HepG2 (cell line): ENCODE measurements at regions not wholly inside any gene's neighbourhood (a gene's known extent, or its start where the extent isn't known, plus 50 kb on each side); places are given as distances from the start of the nearest gene placed in this dataset.

Experiments used
- SNAPC4 ChIP-seq: sonication (generic); formaldehyde crosslinking; IDR thresholded peaks from 2 replicates; pipeline ENCODE4 v1.4.0; 2020; ENCODE audit warnings: mild to moderate bottlenecking, missing genetic modification reagents
- ZNF460 ChIP-seq: sonication (generic); formaldehyde crosslinking; IDR thresholded peaks from 2 replicates; pipeline ENCODE4 v1.5.1; 2020; ENCODE audit warnings: missing genetic modification reagents, mild to moderate bottlenecking, borderline replicate concordance

- TF ChIP-seq SNAPC4 (no peak), ZNF460 (CRISPR knock-in tag) (no peak)
- TF ChIP-seq, all 625 proteins: peak for 2
Measured at GRCh38 chr19:40932008-40932959, 50.3 kb upstream of the CYP2A7 start (continued).
